Eye (tissue), 1 donor: ENCODE measurements at regions not wholly inside any gene's neighbourhood (a gene's known extent, or its start where the extent isn't known, plus 50 kb on each side); places are given as distances from the start of the nearest gene placed in this dataset.
"Not testable (repeated sequence)": the region's sequence is repeated elsewhere in the genome, so short reads cannot be mapped to it uniquely, and the experiment has no call there.

ENCODE experiments used
- DNase-seq: peaks from one replicate; pipeline ENCODE4 v3.0.0-alpha.2; 2015

DNA sequence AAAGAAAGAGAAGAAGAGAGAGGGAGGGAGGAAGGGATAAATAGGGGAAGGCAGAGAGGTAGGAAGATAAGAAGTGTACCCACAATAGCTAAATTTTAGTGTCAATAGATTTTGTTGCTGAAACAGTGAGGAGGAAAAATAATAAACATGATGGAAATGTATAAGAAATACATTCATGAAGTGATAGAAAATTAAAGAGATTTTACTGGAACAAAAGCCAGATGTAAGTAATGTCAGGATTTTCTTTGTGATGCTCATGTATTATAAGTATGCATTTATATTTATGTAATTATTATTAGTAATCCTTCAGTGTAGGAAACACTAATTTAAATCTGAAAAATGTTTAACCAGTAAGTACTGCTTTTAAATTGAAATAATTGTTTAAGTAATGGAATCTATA lies 1125.2 kb upstream of the FANCL start:
- DNase-seq, result no peak

DNA sequence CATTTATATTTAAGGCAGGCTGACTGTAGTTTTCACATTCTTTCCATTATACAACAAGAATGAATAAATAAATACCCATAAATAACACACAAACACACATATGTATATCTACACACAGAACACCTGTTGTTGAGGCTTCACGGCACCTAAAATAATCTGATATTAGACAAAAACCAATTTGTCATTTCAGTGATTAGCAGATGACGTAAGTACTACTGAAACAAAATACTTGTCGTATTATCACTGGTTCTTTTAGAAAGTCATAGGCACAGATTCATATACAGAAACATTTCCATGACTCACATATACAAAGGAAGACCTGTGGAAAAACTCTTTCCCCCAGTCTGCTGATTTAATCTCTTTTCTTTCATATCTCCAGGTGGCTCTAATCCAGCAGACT lies 1113.4 kb upstream of the FANCL start:
- DNase-seq, result no peak

DNA sequence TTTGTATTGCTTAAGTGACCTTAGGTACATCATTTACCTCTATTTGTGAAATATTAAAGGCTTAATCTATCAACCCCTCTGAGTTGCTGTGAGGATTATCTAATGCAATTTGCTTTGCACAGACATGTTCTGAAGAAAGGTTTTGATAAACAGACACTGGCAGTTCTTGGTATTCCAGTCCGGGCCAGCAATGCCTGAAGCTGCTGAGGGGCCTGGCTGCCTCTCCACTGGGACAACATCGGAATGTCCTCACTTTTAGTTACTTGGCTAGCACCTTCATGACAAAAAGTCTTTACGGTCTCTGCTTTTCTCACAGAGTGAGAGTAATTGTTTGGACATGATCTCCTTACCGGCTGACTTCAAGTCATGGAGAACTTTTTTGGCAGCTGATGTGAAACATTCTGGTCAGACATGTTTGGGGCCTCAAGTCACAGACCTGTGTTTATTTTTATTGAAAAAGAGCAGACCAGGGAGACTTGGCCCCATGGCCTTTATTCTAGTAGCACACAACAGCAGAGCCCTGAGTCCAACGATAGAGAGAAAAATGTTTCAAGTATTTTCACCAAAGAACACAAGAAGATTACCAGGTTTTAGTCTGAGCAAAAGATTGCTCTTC lies 1112.3 kb upstream of the FANCL start:
- peak; percentile 33 for DNase-seq

DNA sequence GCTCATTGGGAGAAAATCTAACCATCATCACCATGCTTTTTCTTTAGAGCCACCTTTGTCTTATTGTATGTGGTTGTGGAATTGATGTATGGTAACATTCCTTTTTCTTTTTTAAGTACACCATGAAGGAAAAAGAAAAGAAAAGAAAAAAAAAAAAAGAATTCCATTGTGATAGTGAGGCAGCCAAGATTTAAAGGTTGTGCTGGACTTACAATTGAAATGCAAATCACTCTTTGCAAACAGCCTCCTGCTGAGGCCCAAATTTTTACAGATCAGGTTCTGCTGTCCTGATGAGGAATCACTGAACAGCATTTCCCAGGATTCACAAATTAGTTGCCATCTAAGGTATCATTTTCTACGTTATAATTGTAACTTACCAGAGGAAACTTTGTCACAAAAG lies 1101.0 kb upstream of the FANCL start:
- no peak for DNase-seq

DNA sequence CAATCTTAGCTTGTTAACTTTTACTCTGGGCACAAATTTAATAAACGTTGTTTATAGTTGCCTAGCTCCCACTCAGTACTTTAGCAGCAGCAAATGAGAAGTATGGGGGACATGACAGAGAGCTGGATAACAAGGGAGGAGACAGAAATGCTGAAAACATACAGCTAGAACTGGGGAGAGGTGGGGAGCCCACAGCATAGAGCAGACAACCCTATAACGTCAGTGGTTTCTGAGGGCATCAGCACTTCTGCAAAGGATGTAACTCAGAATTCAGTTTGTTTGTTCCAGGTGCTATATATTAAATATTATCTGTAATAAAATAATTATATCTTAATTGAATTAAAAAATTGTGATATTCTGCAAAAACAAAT lies 1098.7 kb upstream of the FANCL start:
- no peak for DNase-seq

DNA sequence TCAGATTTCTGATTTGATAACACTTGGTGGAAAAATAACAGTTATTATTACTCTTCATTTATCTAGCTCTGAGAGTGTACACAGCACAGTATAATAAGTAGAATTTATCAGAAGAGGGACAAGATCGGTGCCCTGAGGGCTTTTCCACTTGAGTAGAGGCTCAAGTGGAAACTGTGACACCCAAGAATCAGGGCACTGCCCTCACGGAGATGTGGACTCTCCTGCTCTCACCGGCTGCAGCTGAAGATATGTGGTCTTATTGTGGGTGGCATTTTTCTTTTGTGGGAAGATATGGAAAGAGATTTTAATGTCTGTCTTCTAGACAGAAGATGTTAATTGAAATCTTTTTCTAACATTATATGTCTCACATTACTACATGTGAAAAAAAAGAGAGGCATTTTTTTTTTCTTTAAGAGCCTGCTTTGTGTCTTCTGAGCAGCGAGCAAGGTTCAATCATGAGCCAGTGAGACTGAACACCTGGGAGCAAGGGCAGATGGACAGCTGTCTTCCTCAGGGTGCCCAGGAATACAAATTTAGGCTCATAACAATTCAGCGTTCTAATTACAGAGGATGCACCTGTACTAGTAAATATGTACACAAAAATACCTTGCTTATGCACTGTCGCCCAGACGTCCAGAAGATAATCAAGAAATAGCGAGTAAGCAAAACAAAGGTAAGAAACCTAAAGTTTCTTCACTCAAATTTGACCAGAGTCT lies 1098.2 kb upstream of the FANCL start:
- peak; percentile 22 for DNase-seq

DNA sequence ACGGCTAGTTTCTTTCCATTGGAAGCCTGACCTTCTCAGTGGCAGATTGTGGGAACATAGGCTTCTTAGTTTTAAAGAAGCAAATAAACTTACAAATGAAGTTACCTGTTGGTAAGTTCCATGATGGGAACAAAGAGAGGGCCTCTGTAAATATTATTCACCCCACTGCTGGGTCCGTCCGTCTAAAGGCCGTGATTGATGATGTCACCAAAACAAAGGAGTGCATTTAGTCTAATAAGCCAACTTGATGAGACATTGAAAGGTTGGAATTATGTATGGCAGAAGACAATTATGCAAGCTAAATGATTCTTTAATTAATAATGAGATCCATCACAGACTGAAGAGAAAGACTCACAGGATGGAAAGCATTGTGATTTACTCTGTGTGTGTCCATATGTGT lies 1091.9 kb upstream of the FANCL start:
- DNase-seq, result no peak

DNA sequence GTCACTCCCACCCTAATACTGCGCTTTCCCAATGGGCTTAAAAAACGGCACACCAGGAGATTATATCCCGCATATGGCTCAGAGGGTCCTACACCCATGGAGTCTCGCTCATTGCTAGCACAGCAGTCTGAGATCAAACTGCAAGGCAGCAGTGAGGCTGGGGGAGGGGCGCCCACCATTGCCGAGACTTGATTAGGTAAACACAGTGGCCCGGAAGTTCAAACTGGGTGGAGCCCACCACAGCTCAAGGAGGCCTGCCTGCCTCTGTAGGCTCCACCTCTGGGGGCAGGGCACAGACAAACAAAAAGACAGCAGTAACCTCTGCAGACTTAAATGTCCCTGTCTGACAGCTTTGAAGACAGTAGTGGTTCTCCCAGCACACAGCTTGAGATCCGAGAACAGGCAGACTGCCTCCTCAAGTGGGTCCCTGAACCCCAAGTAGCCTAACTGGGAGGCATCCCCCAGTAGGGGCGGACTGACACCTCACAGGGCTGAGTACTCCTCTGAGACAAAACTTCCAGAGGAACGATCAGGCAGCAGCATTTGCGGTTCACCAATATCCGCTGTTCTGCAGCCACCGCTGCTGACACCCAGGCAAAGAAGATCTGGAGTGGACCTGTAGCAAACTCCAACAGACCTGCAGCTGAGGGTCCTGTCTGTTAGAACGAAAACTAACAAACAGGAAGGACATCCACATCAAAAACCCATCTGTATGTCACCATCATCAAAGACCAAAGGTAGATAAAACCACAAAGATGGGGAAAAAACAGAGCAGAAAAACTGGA lies 1085.6 kb upstream of the FANCL start:
- DNase-seq, result not testable (repeated sequence)

DNA sequence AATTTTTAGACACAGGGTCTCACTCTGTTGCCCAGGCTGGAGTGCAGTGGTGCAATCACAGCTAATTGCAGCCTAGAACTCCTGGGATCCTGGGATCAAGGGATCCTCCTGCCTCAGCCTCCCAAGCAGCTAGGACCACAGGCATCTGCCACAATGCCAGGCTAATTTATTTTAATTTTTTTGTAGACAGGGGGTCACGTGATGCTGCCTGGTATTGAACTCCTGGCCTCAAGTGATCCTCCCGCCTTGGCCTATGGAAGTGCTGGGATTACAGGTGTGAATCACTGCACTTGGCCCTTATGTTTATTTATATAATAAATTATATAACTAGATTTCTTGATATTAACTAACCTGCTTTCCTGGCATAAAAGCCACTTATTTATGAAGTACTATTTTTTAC lies 1081.7 kb upstream of the FANCL start:
- no peak for DNase-seq

DNA sequence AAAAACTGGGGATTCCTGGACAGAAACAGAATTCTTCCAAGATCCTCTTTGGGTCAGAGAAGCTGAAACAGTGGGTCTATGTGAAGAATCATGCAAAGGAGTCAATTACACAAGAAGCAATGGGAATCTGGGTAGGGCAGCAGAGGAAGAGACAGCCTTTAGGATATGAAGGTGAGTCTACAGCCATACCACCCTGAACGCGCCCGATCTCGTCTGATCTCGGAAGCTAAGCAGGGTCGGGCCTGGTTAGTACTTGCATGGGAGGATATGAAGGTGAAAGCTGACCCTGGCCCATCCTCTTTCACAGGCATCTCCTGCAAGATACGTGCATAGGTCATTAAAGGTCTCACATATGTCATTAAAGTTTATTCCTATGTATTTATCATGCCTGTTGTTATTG lies 1080.9 kb upstream of the FANCL start:
- no peak for DNase-seq

DNA sequence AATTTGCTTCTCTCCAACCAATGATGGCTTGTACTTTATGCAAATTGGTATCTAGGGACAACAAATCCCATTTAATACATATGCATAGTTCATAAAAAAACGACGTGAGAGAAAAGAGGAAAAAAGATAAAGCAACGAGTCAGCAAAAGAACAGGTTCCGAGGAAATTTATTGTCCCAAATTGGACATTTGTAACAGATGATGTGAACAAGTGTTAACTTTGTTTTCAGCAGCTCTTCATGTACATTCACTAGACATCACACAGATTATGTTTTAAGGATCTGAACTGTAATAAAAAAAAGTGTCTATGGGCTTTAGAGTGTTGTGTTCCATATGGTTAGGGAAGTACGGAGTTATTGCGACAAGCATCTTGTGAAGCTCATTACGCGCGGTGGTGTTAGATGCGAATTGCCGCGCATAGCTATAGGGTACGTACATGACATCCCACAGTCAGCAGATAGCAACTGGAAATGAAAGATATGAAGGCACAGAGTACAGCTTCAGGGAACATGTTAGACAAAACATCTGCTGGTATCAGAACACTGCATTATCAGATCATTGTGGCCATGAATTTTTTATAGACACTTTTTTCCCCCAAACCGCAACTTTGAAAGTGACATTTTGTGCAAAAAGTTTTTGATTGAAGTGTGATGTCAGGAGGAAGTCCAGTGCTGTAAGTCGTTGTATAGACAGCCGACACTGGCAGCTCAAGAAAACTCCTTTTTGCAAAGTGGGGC lies 1073.1 kb upstream of the FANCL start:
- no peak for DNase-seq

DNA sequence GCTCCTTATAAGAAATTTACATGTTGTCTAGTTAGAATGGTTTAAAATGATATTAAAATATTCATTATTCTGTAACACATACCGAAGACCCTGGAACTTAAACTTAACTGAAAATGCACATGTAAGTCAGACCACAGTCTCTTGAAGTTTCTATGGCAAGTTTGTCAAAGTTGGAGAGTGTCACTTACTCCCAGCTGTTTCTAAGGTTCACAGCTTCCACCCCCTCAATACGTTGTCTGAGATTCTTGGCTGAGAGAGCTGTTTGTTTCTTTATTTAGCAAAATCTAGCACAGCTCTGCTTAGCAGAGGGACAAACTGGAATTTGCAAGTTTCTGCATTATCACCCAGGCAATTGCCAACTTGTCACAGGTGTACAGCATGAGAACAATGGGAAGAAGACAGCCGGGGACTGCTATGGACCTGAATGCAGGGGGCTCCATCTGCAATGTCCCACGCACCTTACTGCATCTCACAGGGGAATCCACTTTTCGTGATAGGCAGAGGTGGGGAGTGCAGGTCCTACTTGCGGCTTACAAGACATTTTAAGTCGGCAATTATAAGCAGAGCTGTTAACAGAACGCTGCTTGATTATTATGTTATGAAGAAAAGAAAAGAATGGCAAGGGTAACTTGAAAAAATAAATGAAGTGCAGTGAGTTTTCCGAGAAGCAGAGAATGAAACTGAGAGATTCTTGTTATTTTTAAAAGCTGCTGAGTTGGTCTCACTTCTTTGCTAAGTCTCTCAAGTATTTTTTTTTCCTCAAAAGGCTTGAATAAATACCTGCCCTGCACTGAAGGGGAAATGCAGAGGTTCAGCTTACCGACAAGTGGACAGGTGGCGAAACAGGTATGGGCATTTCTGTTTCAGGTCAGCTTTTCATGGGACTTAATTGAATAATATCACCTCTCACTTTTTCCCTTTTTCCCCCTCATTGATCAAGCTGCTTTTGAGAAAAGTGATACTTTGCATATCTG lies 1072.1 kb upstream of the FANCL start:
- no peak for DNase-seq

DNA sequence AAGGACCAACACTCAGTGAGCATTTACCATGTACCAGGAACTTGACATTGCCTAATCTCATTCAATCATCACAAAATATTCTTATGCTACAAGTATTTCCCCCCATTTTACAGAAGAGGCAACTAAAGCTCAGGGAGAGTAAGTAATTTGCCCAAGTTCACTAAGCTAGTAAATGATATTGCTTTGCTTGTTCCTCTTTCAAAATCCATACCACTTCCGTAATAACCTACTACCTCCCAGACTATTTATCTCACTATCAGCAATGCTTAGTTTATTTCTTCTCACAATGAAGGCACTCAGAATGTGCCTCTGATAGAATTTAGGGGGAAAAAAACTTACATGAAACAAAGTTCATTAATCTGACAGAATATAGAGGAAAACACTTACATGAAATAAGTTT lies 1070.9 kb upstream of the FANCL start:
- DNase-seq, result no peak

DNA sequence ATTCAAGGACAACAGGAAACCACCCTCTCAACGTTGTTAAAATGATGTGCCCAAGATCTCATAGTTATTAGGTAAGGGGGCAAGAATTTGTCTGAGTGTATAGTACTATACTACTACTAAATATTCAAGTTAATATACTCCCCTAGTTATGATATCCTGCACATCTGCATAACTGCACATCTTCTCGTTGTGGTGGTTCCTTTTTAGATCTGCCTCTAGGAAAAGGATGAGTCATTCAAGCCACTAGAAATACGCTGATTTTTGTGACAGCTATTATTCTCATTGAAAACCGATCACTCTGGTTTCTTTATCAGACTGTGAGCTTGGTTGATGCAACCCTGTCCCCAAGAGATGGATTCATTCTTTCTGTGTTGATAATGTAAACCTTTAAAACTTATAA lies 1067.0 kb upstream of the FANCL start:
- no peak for DNase-seq

DNA sequence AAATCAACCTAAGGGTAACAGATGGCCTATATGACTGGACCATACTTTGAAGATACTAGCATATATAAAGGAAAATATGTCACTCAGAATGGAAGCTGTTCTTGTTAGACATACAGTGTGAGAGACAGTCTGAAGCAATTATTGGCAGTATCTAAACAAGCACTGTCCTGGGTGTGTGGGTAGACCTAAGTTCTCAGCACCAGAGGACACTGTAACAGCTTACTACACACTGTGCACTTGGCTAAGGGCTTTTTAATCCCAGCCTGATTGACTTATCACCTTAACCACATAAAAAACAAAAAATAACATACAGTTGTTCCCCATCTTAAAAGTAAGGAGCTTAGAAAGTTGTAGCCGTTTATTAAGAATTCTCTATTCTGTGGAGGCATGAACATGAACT lies 1066.1 kb upstream of the FANCL start:
- DNase-seq, result no peak

DNA sequence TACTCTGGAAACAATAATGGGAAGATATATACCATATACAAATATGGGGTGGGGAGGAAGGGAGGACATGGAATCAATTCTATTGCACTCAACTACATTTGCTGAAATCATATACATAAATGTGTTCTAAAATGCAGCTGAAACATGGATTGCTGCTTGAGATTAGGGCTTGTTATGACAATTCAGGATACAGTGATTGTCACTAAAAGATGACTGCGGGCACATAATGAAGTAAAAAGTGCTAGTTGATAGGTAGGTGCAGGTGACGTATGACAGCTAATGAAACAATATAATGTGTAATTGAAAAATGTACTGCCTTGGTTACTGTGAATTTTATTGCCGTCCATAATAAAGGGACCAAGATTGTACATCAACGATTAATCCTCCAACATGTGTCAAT lies 1062.1 kb upstream of the FANCL start:
- DNase-seq, result no peak

DNA sequence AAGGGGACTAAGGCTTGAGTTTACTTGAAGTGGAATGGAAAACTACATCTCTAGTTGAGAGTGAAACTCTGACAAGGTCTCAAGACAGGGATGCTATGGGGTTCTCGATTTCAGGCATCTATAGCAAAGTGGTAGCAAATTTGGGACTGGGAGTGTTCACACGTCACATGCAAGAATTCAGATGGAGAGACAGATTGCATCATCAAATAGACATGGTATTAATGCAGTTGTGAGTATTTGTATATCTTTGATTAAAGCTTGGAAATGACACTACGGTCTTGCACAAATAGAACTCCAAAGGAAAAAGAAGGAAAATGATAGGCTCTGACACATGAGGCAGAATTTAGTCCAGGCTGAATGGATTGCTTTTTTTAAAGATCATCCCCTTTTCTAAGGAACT lies 1061.6 kb upstream of the FANCL start:
- no peak for DNase-seq

DNA sequence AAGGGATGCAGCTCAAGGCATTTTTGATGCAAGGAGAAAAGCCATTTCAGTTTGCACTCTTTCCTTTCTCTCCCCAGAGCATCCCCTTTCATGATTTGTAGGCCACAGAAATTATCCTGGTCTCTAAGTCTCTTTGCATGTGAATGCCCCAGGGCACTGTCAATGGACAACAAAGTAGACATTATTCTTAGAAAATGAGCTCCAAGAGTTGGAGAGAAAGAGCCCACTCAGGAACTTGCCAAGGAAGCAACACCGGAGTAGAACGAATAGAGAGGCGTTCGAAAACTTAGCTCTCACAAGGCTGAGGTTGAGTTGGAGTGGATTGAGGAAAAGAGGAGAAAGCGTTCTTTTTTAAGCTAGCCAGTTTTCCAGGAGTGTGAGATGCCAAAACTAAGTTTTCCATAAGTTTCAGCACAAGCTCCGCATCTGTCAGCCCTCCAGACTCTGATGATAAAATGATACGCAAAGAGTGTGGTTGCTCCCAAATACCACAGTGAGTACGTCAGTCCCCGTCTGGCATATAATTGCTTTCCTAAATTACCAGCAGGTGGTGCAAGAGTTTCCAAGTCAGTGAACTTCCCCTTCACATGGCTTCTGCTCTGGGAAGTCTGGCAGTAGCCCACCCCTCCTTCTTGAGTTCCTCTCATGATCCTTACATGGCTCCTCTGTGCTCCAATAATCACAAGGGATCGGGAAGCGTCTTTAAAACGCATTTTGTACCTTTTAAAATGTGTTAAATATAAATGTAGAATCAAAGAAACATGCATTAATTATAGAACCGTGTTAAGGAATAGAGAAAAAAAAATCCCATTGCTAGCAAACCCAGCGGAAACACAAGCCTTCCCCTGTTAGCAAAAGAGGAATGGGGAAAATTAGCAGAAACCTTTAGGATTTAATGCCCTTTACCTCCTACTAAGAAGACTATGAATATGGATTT lies 1060.6 kb upstream of the FANCL start:
- DNase-seq, result peak; percentile 91

DNA sequence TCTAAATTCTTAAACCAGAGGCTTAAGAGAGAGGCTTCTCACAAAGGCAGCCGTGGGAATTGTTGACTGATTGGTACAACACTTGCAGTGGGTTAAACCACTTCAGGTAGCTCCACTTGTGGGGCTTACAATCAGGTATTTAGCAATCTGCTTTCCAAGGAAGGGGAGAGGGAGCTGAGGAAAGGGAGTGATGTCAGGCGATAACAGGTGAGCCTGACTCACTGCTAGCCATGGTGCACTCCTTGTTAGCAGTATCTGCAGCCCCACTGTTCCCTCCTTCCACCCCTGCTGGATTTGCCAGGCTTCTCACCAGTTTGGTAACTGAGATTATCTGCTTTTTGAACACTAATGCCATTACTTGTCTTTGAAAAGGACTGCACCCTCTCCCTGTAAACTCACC lies 1056.7 kb upstream of the FANCL start:
- DNase-seq, result no peak

DNA sequence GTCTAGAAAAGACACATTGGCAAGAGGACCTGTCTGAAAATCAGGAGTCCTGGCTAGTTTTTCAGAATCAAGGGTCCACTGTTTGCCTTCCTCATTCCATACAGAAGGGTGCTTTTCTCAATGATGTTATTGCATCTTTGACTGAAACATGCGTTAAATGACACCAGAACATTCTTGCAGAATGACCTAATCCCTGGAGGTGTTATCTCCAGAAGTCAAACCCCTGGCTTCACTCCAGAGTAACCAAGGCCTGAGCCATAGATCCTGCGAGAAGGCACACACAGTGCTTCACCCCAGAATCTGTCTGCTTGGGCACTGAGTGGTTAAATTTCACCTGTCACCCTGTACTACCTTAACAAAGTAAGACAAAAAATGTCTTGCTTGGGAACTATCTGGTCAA lies 1055.2 kb upstream of the FANCL start:
- DNase-seq, result no peak

DNA sequence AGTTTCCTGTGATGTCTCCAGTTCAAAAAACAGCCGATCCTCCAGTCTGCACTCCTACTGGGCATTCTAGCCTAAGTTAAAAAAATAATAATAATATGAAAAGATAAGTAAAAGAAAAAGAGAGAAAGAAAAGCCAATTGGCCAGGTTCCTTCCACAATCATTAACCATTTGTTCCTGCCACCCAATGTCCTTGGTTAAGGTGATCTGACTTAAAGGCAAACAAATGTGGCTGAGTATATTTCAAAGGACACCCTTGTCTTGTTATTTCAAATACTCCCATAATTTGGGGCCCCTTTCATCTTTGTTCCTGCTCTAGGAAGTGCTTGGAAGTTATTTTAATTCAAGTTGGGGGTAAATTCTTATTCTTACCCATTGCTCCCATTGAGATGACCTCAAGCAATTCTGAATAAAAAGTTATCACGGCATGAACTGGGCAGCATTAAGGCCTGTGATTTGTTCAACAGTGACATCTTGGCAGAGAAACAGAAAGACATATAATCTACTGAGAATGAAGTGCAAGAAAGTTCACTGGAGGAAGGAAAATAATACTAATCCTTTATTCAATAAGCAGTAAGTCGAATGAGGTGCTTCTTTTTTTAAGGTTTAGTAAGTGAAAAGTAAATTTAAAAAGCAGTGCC lies 1054.5 kb upstream of the FANCL start:
- no peak for DNase-seq
